T-helper 17 cell (primary cell): ENCODE measurements at regions not wholly inside any gene's neighbourhood (a gene's known extent, or its start where the extent isn't known, plus 50 kb on each side); places are given as distances from the start of the nearest gene placed in this dataset.
"Not testable (repeated sequence)": the region's sequence is repeated elsewhere in the genome, so short reads cannot be mapped to it uniquely, and the experiment has no call there.

Experiments used
- ATAC-seq: fragments of 150-1000 bp; cut with Tn5 transposase; 2 replicates; pipeline ENCODE4 v1.10.0; 2021; ENCODE audit warnings: mild to moderate bottlenecking, moderate library complexity
- DNase-seq, 3 donors: peaks; one replicate each; pipeline versions ENCODE4 v3.0.0 to v3.0.0-alpha.2; 2020 to 2021
- H3K9me3 ChIP-seq: one replicate; pipeline ENCODE4 v1.7.0; 2013; ENCODE audit warnings: low read length, mild to moderate bottlenecking; ENCODE audit not compliant: control insufficient read depth, poor library complexity, severe bottlenecking
- H3K27ac Mint-ChIP-seq: one replicate; pipeline ENCODE4 v1.8.0; 2022; ENCODE audit warnings: mild to moderate bottlenecking, moderate library complexity, mixed read lengths
- H3K27me3 Mint-ChIP-seq: one replicate; pipeline ENCODE4 v1.8.0; 2022; ENCODE audit warnings: mixed read lengths
- H3K36me3 Mint-ChIP-seq: one replicate; pipeline ENCODE4 v1.8.0; 2022; ENCODE audit warnings: low read depth, mixed read lengths
- H3K4me1 Mint-ChIP-seq: one replicate; pipeline ENCODE4 v1.8.0; 2022; ENCODE audit warnings: mild to moderate bottlenecking, mixed read lengths
- H3K4me3 Mint-ChIP-seq: one replicate; pipeline ENCODE4 v1.8.0; 2022; ENCODE audit warnings: mild to moderate bottlenecking, moderate library complexity, mixed read lengths

GRCh38 chr6:142627474-142627873 lies 317.5 kb downstream of the HIVEP2 start:
- Mint-ChIP-seq H3K4me3 (peak overlapping the region; percentile 72), H3K27ac (no peak overlapping the region), H3K4me1 (peaks cover 12% of the 10 kb centered on the region), H3K36me3 (no peaks in the 10 kb centered on the region), H3K27me3 (peaks cover 6% of the 10 kb centered on the region)
- H3K9me3 ChIP-seq: no peaks in the 10 kb centered on the region
- DNase-seq: no peak
- no peak for ATAC-seq

GRCh38 chr6:142631517-142632385 lies 313.2 kb downstream of the HIVEP2 start:
- Mint-ChIP-seq H3K36me3 (no peaks in the 10 kb centered on the region), H3K27me3 (peaks cover 2% of the 10 kb centered on the region), H3K27ac (no peak overlapping the region), H3K4me1 (peaks cover 17% of the 10 kb centered on the region), H3K4me3 (no peak overlapping the region)
- no peak for DNase-seq
- no peaks in the 10 kb centered on the region for H3K9me3 ChIP-seq
- no peak for ATAC-seq

GRCh38 chr6:142633317-142633716 lies 311.7 kb downstream of the HIVEP2 start:
- DNase-seq: no peak
- no peak overlapping the region for H3K27ac Mint-ChIP-seq
- no peaks in the 10 kb centered on the region for H3K9me3 ChIP-seq
- no peak for ATAC-seq
- no peaks in the 10 kb centered on the region for H3K36me3 Mint-ChIP-seq
- peaks cover 17% of the 10 kb centered on the region for H3K4me1 Mint-ChIP-seq
- H3K27me3 Mint-ChIP-seq: peaks cover 6% of the 10 kb centered on the region
- no peak overlapping the region for H3K4me3 Mint-ChIP-seq

- H3K27ac Mint-ChIP-seq: peak overlapping the region; percentile 12
- no peak overlapping the region for H3K4me3 Mint-ChIP-seq
- no peaks in the 10 kb centered on the region for H3K36me3 Mint-ChIP-seq
Observed at GRCh38 chr6:142635130-142635529, 309.8 kb downstream of the HIVEP2 start.

GRCh38 chr6:142637624-142638351 lies 307.2 kb downstream of the HIVEP2 start:
- Mint-ChIP-seq H3K4me1 (peaks cover 5% of the 10 kb centered on the region), H3K36me3 (no peaks in the 10 kb centered on the region), H3K4me3 (no peak overlapping the region), H3K27me3 (peaks cover 17% of the 10 kb centered on the region), H3K27ac (no peak overlapping the region)
- DNase-seq (no peak), ATAC-seq (no peak)
- H3K9me3 ChIP-seq: no peaks in the 10 kb centered on the region

More at GRCh38 chr6:142635130-142635529, 309.8 kb downstream of the HIVEP2 start:
- DNase-seq (no peak), ATAC-seq (no peak)
- peaks cover 17% of the 10 kb centered on the region for H3K4me1 Mint-ChIP-seq
- peaks cover 17% of the 10 kb centered on the region for H3K27me3 Mint-ChIP-seq
- H3K9me3 ChIP-seq: no peaks in the 10 kb centered on the region

- DNase-seq (no peak), ATAC-seq (no peak)
- no peak overlapping the region for H3K27ac Mint-ChIP-seq
- H3K4me1 Mint-ChIP-seq: no peaks in the 10 kb centered on the region
- peaks cover 20% of the 10 kb centered on the region for H3K27me3 Mint-ChIP-seq
- H3K36me3 Mint-ChIP-seq: peaks cover 2% of the 10 kb centered on the region
- H3K9me3 ChIP-seq: no peaks in the 10 kb centered on the region
- H3K4me3 Mint-ChIP-seq: no peak overlapping the region
Observed at GRCh38 chr6:142642651-142643050, 302.3 kb downstream of the HIVEP2 start.

- no peaks in the 10 kb centered on the region for H3K9me3 ChIP-seq
- Mint-ChIP-seq H3K36me3 (peaks cover 2% of the 10 kb centered on the region), H3K27ac (no peak overlapping the region), H3K4me1 (peaks cover 2% of the 10 kb centered on the region), H3K27me3 (peaks cover 18% of the 10 kb centered on the region), H3K4me3 (no peak overlapping the region)
- ATAC-seq: no peak
- no peak for DNase-seq
Observed at GRCh38 chr6:142644866-142645265, 300.1 kb downstream of the HIVEP2 start.

GRCh38 chr6:142645663-142646062 lies 299.3 kb downstream of the HIVEP2 start:
- H3K27ac Mint-ChIP-seq: no peak overlapping the region
- no peak for DNase-seq
- H3K4me3 Mint-ChIP-seq: no peak overlapping the region
- no peaks in the 10 kb centered on the region for H3K9me3 ChIP-seq
- peaks cover 2% of the 10 kb centered on the region for H3K4me1 Mint-ChIP-seq
- peaks cover 19% of the 10 kb centered on the region for H3K27me3 Mint-ChIP-seq
- peaks cover 2% of the 10 kb centered on the region for H3K36me3 Mint-ChIP-seq
- ATAC-seq: no peak

GRCh38 chr6:142647449-142648035 lies 297.4 kb downstream of the HIVEP2 start:
- Mint-ChIP-seq H3K36me3 (peaks cover 2% of the 10 kb centered on the region), H3K4me1 (peaks cover 2% of the 10 kb centered on the region), H3K27me3 (peaks cover 19% of the 10 kb centered on the region), H3K27ac (no peak overlapping the region), H3K4me3 (no peak overlapping the region)
- DNase-seq: no peak
- ATAC-seq: no peak
- no peaks in the 10 kb centered on the region for H3K9me3 ChIP-seq

- H3K9me3 ChIP-seq: no peaks in the 10 kb centered on the region
- H3K36me3 Mint-ChIP-seq: peaks cover 2% of the 10 kb centered on the region
- ATAC-seq (no peak), DNase-seq (no peak)
- H3K4me3 Mint-ChIP-seq: no peak overlapping the region
- H3K27ac Mint-ChIP-seq: no peak overlapping the region
- peaks cover 2% of the 10 kb centered on the region for H3K4me1 Mint-ChIP-seq
- peaks cover 23% of the 10 kb centered on the region for H3K27me3 Mint-ChIP-seq
Observed at GRCh38 chr6:142648036-142648451, 296.9 kb downstream of the HIVEP2 start.

- no peaks in the 10 kb centered on the region for H3K36me3 Mint-ChIP-seq
- peaks cover 23% of the 10 kb centered on the region for H3K27me3 Mint-ChIP-seq
- no peak for DNase-seq
- H3K9me3 ChIP-seq: no peaks in the 10 kb centered on the region
- ATAC-seq: no peak
- no peak overlapping the region for H3K27ac Mint-ChIP-seq
- no peak overlapping the region for H3K4me3 Mint-ChIP-seq
- H3K4me1 Mint-ChIP-seq: peaks cover 2% of the 10 kb centered on the region
Observed at GRCh38 chr6:142648526-142648925, 296.4 kb downstream of the HIVEP2 start.

- H3K27me3 Mint-ChIP-seq: peaks cover 22% of the 10 kb centered on the region
- ATAC-seq, DNase-seq, H3K4me3 Mint-ChIP-seq, H3K27ac Mint-ChIP-seq, H3K4me1 Mint-ChIP-seq, H3K9me3 ChIP-seq, H3K36me3 Mint-ChIP-seq: not testable (repeated sequence)
Observed at GRCh38 chr6:142649438-142650234, 295.3 kb downstream of the HIVEP2 start.

GRCh38 chr6:142651384-142651783 lies 293.6 kb downstream of the HIVEP2 start:
- H3K27me3 Mint-ChIP-seq: peaks cover 32% of the 10 kb centered on the region
- DNase-seq (no peak), ATAC-seq (no peak)
- H3K4me1 Mint-ChIP-seq: peaks cover 2% of the 10 kb centered on the region
- H3K4me3 Mint-ChIP-seq: no peak overlapping the region
- peaks cover 5% of the 10 kb centered on the region for H3K36me3 Mint-ChIP-seq
- no peak overlapping the region for H3K27ac Mint-ChIP-seq
- H3K9me3 ChIP-seq: no peaks in the 10 kb centered on the region
